Fibroblast of the aortic adventitia (primary cell): ENCODE measurements at regions not wholly inside any gene's neighbourhood (a gene's known extent, or its start where the extent isn't known, plus 50 kb on each side); places are given as distances from the start of the nearest gene placed in this dataset.

ENCODE experiments used
- DNase-seq: peaks from one replicate; pipeline ENCODE4 v3.0.0-alpha.2; 2010; ENCODE audit warnings: low read depth
- H3K4me3 ChIP-seq: 2 replicates; pipeline ENCODE4 v1.5.1; 2011; ENCODE audit warnings: low read depth, mild to moderate bottlenecking, control low read depth, low read length, moderate library complexity
- TF ChIP-seq, protein P1 (sequence below): IDR thresholded peaks from 2 replicates; pipeline ENCODE4 v1.5.1; 2011; ENCODE audit warnings: mild to moderate bottlenecking, low read length, control low read depth, inconsistent platforms; ENCODE audit not compliant: insufficient read depth

DNA sequence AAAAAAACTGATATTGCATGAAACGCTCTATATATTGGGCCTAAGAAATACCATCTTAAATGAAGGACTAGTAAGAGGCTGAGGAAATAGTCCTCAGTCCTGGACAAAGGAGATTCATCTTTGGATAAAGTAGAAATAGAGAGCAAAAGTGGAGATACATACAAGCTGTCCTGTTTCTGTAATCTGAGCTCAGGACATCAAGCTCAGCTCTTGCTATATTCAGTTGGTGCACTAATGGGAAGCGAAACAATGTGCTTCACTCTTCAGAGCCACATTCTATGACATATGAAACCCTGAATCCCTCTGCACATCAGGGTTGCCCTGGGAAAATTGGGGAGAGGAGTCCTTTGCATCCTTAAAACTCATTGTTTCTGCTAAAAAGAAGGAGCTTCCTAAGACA is 290.7 kb downstream of the VPS13C start:
- H3K4me3 ChIP-seq = no peak overlapping the region
- TF ChIP-seq, protein P1, sequence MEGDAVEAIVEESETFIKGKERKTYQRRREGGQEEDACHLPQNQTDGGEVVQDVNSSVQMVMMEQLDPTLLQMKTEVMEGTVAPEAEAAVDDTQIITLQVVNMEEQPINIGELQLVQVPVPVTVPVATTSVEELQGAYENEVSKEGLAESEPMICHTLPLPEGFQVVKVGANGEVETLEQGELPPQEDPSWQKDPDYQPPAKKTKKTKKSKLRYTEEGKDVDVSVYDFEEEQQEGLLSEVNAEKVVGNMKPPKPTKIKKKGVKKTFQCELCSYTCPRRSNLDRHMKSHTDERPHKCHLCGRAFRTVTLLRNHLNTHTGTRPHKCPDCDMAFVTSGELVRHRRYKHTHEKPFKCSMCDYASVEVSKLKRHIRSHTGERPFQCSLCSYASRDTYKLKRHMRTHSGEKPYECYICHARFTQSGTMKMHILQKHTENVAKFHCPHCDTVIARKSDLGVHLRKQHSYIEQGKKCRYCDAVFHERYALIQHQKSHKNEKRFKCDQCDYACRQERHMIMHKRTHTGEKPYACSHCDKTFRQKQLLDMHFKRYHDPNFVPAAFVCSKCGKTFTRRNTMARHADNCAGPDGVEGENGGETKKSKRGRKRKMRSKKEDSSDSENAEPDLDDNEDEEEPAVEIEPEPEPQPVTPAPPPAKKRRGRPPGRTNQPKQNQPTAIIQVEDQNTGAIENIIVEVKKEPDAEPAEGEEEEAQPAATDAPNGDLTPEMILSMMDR = no peak
- DNase-seq = no peak

DNA sequence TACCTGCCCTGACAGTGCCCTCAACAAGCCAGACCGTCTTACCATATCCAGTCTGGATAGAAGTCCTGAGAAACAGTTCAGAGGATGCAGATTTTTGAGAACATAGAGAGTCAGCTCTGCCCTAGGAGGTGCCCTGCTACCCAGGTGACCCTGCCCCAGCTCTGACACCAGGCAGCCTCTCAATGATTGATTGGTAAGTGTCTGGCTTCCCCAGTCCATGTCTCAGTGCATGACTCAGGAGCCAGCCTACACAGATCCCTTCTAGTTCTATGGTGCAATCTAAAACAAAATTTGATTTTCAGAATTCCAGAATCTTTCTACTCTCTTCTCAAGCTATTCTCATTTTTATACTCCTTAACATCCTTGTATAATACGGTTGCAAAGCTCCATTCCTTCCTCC is 292.1 kb downstream of the VPS13C start:
- TF ChIP-seq, protein P1 = no peak
- H3K4me3 ChIP-seq = no peak overlapping the region
- DNase-seq = no peak

DNA sequence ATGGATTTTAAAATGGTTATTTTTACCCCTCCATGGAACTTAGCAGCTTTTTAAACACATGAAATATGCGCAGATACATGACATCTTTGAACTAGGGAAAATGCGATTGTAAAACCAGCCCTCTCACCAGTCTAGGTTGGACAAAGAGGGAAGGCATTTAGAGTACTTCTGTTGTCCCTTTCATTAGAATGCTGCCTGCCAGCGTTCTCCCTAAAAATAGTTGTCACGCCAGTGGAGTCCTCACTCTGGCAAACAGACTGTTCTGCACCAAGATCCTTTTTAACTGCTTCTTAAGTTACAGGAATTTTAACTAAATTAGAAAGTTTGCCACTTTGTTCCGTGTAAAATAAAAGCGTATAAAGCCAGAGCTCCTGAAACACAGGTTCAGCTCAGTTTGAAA is 295.3 kb downstream of the VPS13C start:
- DNase-seq = no peak
- TF ChIP-seq, protein P1 = no peak
- H3K4me3 ChIP-seq = no peak overlapping the region

DNA sequence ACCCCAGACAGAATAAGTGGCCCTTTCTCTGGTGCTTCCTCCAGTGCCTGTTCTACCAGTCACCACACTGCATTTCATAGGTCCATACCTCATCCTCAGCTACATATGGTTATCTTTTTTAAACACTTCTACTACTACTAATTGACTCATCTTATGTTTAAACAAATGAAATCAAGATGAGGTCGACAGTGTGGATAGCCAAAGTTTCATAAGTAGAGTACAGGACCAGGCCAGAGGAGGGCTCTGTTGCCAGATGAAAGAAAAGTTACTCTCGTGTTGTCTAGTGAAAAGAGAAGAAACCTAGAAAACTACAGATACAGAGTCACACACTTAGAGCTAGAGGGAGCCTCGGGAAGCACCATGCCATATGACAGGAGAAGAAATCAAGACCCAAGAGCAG is 296.1 kb downstream of the VPS13C start:
- H3K4me3 ChIP-seq = no peak overlapping the region
- no peak for DNase-seq
- TF ChIP-seq, protein P1 = no peak

DNA sequence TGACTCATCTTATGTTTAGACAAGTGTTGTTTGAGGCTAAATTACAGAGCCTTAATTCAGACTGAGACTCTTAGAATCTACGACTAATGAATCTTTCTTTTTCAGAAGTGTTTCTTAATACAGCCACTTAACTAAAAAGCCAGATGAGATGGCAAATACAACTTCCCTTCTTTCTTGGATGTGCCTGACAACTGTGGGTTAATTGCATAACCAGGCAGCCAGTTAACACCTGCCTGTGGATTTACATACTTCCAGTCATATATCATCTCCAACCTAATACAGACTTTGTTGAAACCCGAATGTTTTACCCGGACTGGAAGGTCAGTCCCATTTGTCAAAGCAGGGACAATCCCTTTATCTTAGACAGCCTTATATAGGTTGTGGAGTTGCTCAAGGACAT is 297.6 kb downstream of the VPS13C start:
- DNase-seq = no peak
- no peak overlapping the region for H3K4me3 ChIP-seq
- TF ChIP-seq, protein P1 = no peak

DNA sequence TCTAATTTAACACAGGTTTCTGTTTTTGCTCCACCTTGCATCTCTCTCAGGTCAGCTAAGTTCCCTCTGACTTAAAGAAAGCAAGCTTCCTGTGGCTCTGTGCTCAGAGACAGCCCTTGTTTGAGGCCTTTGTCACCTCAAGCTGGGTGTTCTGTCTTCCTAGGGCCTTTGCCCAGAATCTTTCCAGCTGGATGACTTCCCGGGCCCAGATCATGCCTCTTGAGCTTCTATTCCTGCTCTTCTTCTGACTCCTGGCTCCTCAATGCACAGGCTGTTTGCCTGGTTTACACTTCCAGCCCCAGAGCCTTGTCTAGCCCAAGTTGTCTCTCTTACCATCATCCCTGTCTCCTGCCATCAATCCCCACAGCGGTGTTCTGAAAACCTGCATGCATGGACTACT is 300.6 kb downstream of the VPS13C start:
- TF ChIP-seq, protein P1 = no peak

DNA sequence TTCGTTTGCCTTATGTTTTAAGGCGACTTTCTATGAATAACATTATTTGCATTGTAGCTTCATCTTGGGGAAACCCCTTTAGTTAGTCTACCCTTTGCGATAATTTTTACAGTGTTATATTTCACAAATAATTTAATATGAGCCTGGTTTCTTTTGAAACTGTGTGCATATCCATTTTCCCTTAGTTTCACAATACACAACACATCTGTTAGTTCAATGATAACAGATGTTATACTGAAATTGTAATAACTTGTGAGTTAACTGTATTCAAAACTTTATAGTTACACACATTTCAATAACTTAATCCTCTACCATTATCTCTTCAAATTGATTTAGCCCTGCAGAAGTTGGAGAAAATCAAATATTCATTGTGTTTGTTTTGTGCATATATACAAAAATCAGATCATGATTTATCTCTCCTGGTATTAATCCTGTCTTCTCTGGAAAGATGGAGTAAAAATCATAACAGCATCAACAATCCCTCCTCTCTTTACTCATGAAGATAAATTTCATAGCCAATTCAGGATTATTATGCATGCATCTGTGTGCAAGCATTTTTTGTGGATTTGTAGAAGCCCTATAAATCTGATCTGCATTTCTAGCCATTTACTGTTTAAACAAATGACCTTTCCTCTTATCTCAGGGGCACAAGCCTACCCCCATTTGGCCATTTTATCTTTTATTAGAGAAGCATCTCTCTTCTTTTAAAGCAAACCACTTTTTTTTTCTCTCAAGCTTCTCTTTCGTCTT is 304.0 kb downstream of the VPS13C start:
- no peak for DNase-seq
- H3K4me3 ChIP-seq = no peak overlapping the region

More for the DNA sequence above, 300.6 kb downstream of the VPS13C start:
- H3K4me3 ChIP-seq = no peak overlapping the region
- DNase-seq = no peak

More for the DNA sequence above, 304.0 kb downstream of the VPS13C start:
- TF ChIP-seq, protein P1 = no peak
